Vagina (tissue), 2 donors: ENCODE measurements at regions not wholly inside any gene's neighbourhood (a gene's known extent, or its start where the extent isn't known, plus 50 kb on each side); places are given as distances from the start of the nearest gene placed in this dataset.

Experiments used
- DNase-seq, 2 donors: peaks; one replicate each; pipeline ENCODE4 v3.0.0-alpha.2; 2017; ENCODE audit errors: extremely low spot score in 2 of 2
- H3K27ac ChIP-seq: fragments of 200-600 bp; sonication (generic); one replicate; pipeline ENCODE4 v1.5.1; 2019
- H3K27me3 ChIP-seq: fragments of 200-600 bp; sonication (generic); one replicate; pipeline ENCODE4 v1.5.1; 2019
- H3K36me3 ChIP-seq, 2 donors: fragments of 200-600 bp; sonication (generic); one replicate each; pipeline ENCODE4 v1.5.1; 2017 to 2019
- H3K4me1 ChIP-seq: fragments of 200-600 bp; sonication (generic); one replicate; pipeline ENCODE4 v1.5.1; 2019
- H3K4me3 ChIP-seq, 2 donors: fragments of 200-600 bp; sonication (generic); 1 replicate in 1 of 2; 2 replicates in 1 of 2; pipeline ENCODE4 v1.5.1; 2016 to 2019
- H3K9me3 ChIP-seq: fragments of 200-600 bp; sonication (generic); one replicate; pipeline ENCODE4 v1.5.1; 2019
- CTCF ChIP-seq, 3 experiments: fragments of 450-650 bp in 2 of 3; fragments of 200-600 bp in 1 of 3; sonication (generic) in 1 of 3; IDR thresholded peaks; one replicate each; pipeline ENCODE4 v1.5.1; 2017 to 2019; ENCODE audit warnings: antibody characterized with exemption in 3 of 3, mild to moderate bottlenecking in 2 of 3, moderate library complexity in 2 of 3
- POLR2A ChIP-seq, 2 donors: fragments of 450-650 bp; IDR thresholded peaks; one replicate each; pipeline ENCODE4 v1.6.1; 2017; ENCODE audit warnings: antibody characterized with exemption in 2 of 2, mild to moderate bottlenecking in 2 of 2, moderate library complexity in 2 of 2
- POLR2AphosphoS5 ChIP-seq, 2 donors: sonication (generic); formaldehyde crosslinking; IDR thresholded peaks; one replicate each; pipeline ENCODE4 v1.9.0; 2017; ENCODE audit warnings: antibody characterized with exemption in 2 of 2, mild to moderate bottlenecking in 2 of 2, low read depth in 1 of 2; ENCODE audit not compliant: insufficient read depth in 1 of 2
- intact Hi-C: fragments of 100-400 bp; cut with DNase I; formaldehyde crosslinking; loops from one replicate; pipeline ENCODE4 v1.15.1; 2023

GRCh38 chr17:36752096-36752888 is 150.9 kb downstream of the MRM1 start:
- H3K36me3 ChIP-seq, result no peaks in the 10 kb centered on the region
- no peak for DNase-seq
- no peaks in the 10 kb centered on the region for H3K9me3 ChIP-seq
- TF ChIP-seq POLR2A (IDR thresholded peaks at IDR 0.05) (no peak), CTCF (IDR thresholded peaks at IDR 0.05) (no peak), POLR2AphosphoS5 (IDR thresholded peaks at IDR 0.05; ENCODE audit: insufficient read depth in 1 of 2, low read depth in 1 of 2) (no peak)
- no peaks in the 10 kb centered on the region for H3K27me3 ChIP-seq
- intact Hi-C loops, result no loop called here
- no peaks in the 10 kb centered on the region for H3K4me1 ChIP-seq
- H3K27ac ChIP-seq, result no peak overlapping the region
- no peak overlapping the region for H3K4me3 ChIP-seq

DNA sequence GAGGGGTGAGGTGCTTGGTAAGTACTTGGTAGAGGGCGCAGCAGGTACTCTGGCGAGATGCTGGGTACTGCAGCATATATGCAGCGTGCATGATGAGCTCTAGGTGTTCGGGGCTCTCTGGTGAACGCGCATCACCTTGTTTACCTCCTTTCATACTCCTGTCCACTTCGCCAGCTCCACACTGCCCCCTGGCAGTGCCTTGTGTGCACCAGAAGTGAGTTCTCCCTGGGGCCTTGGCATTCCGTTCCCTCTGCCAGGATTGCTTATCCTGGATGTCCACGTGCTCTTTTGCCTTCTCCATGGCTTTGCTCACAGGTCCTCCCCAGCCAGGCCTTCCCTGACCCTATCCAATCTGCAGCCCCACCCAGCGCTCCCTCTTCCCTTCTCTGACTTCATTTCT is 154.2 kb downstream of the MRM1 start:
- H3K27me3 ChIP-seq, result no peaks in the 10 kb centered on the region
- intact Hi-C loops, result no loop called here

GRCh38 chr17:36756695-36757094 is 155.3 kb downstream of the MRM1 start:
- H3K27ac ChIP-seq, result no peak overlapping the region
- H3K4me3 ChIP-seq, result no peak overlapping the region
- H3K9me3 ChIP-seq, result no peaks in the 10 kb centered on the region
- H3K4me1 ChIP-seq, result no peaks in the 10 kb centered on the region
- TF ChIP-seq POLR2AphosphoS5 (IDR thresholded peaks at IDR 0.05; ENCODE audit: insufficient read depth in 1 of 2, low read depth in 1 of 2), result no peak
- TF ChIP-seq POLR2A (IDR thresholded peaks at IDR 0.05), result no peak
- TF ChIP-seq CTCF (IDR thresholded peaks at IDR 0.05), result no peak
- DNase-seq, result no peak
- intact Hi-C loops, result no loop called here
- H3K27me3 ChIP-seq, result no peaks in the 10 kb centered on the region
- no peaks in the 10 kb centered on the region for H3K36me3 ChIP-seq

More for the DNA sequence above, 154.2 kb downstream of the MRM1 start:
- Histone ChIP-seq H3K9me3 (no peaks in the 10 kb centered on the region), H3K4me1 (no peaks in the 10 kb centered on the region), H3K27ac (no peak overlapping the region), H3K4me3 (no peak overlapping the region), H3K36me3 (no peaks in the 10 kb centered on the region)
- DNase-seq, result no peak
- TF ChIP-seq CTCF (IDR thresholded peaks at IDR 0.05), result no peak
- TF ChIP-seq POLR2A (IDR thresholded peaks at IDR 0.05), result no peak
- no peak for TF ChIP-seq POLR2AphosphoS5 (IDR thresholded peaks at IDR 0.05; ENCODE audit: insufficient read depth in 1 of 2, low read depth in 1 of 2)

GRCh38 chr17:36760425-36760824 is 159.0 kb downstream of the MRM1 start:
- no peak overlapping the region for H3K4me3 ChIP-seq
- H3K9me3 ChIP-seq, result no peaks in the 10 kb centered on the region
- H3K36me3 ChIP-seq, result no peaks in the 10 kb centered on the region
- no peak for TF ChIP-seq CTCF (IDR thresholded peaks at IDR 0.05)
- TF ChIP-seq POLR2AphosphoS5 (IDR thresholded peaks at IDR 0.05; ENCODE audit: insufficient read depth in 1 of 2, low read depth in 1 of 2), result no peak
- no peak for TF ChIP-seq POLR2A (IDR thresholded peaks at IDR 0.05)
- H3K4me1 ChIP-seq, result no peaks in the 10 kb centered on the region
- H3K27ac ChIP-seq, result no peak overlapping the region
- intact Hi-C loops, result no loop called here
- H3K27me3 ChIP-seq, result no peaks in the 10 kb centered on the region
- DNase-seq, result no peak

DNA sequence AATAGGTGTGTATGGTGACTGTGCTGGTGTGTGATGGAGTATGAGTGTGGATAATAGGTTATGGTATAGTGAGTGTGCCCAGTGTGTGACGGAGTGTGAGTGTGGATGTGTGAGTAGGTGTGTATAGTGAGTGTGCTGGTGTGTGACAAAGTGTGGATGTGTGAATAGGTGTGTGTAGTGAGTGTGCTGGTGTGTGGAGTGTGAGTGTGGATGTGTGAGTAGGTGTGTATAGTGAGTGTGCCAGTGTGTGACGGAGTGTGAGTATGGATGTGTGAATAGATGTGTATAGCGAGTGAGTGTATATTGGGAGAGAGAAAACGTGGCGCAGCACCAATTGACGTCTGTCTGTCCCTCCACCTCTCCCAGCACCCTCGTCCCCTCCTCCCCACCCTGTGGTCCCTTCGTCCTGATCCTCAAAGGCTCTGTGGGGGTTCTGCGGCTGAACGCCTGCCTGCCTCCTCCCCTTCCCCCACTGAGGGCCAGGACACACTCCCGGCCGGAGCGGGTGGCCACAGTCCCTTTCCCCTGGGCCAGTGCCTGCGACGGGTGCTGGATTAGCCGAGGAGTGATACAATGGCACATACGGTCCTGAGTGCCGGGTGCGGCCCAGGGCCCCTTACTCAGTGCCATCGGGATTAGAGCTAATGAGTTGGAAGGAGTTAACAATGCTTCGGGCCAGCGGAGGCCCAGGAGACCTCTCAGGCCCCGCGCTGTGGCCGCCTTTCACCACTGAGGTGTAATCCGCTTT is 160.0 kb downstream of the MRM1 start:
- no peak for TF ChIP-seq POLR2A (IDR thresholded peaks at IDR 0.05)
- TF ChIP-seq CTCF (IDR thresholded peaks at IDR 0.05), result no peak
- no peak for TF ChIP-seq POLR2AphosphoS5 (IDR thresholded peaks at IDR 0.05; ENCODE audit: insufficient read depth in 1 of 2, low read depth in 1 of 2)
- Histone ChIP-seq H3K27ac (no peak overlapping the region), H3K9me3 (no peaks in the 10 kb centered on the region), H3K4me1 (no peaks in the 10 kb centered on the region), H3K36me3 (no peaks in the 10 kb centered on the region), H3K27me3 (no peaks in the 10 kb centered on the region), H3K4me3 (no peak overlapping the region)
- DNase-seq, result no peak
- intact Hi-C loops, result no loop called here
